ENCODE measurements at regions not wholly inside any gene's neighbourhood (a gene's known extent, or its start where the extent isn't known, plus 50 kb on each side); places are given as distances from the start of the nearest gene placed in this dataset.

GRCh38 chrX:9311421-9312160, 153.3 kb upstream of the TBL1X start:
- TF ChIP-seq CTCF (conservative IDR thresholded peaks at IDR 0.05; ENCODE audit: low read depth, low read length) (no peak), EZH2phosphoT487 (IDR thresholded peaks at IDR 0.05; ENCODE audit: borderline replicate concordance, low read length) (no peak), EZH2 (IDR thresholded peaks at IDR 0.05; ENCODE audit: low read length, unreplicated experiment) (no peak)

Data from PC-3 (cell line).